HG02938 (cell line): ENCODE measurements at regions not wholly inside any gene's neighbourhood (a gene's known extent, or its start where the extent isn't known, plus 50 kb on each side); places are given as distances from the start of the nearest gene placed in this dataset.
"Not testable (repeated sequence)": the region's sequence is repeated elsewhere in the genome, so short reads cannot be mapped to it uniquely, and the experiment has no call there.

ENCODE experiments used
- ATAC-seq: cut with Tn5 transposase; IDR thresholded peaks from one replicate; pipeline ENCODE4 v1.9.1; 2021; ENCODE audit warnings: mild to moderate bottlenecking, moderate library complexity; ENCODE audit not compliant: unreplicated experiment

- no peak for ATAC-seq
Measured at GRCh38 chr5:96483878-96484277, 50.8 kb upstream of the PCSK1 start.

- no peak for ATAC-seq
Measured at GRCh38 chr5:96487859-96488258, 54.8 kb upstream of the PCSK1 start.

DNA sequence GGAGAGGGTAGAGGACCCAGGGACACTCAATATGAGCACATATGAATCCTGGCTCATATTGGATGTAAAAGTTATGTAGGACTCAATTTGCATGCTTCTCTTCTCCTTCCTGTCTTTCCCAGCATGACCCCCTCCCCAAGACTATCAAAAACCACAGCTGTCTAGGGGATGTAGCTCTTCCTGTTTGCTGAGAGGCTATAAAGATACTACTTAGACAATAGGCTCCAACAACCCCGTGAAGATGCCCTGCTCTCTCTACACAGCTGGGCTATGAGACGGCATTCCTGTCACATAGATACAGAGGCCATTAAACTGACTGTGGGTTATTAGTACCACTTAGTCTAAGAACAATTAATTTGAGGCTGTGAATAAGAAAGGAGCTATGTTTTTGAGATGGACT lies 56.5 kb upstream of the PCSK1 start:
- ATAC-seq, result no peak

DNA sequence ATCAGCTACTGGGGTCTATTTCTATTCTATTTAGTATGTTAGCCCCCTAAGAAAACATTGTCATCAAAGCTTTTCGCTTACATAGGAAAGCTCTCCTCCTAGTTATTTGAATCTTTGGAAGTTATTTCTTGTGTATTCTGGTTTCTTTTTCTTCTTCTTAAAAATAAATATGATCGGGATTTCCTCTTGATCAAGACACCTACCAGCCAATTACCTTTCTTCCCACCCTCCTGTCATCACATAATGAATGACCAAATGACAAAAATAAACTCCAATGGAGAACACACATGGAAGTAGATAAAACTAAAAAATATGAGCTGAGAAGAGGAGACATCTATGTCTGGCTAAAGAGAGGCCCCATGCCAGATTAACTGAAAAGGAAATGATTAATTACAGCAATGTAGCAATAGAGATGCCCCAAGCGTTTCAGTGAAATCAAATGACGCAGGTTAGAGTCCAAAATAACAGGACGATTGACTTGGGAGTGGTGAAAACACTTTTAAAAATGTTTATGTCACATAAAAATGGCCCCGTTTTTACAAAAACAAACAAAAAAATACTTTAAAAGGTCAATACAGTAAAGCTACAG lies 59.5 kb upstream of the PCSK1 start:
- no peak for ATAC-seq

- ATAC-seq, result no peak
Measured at GRCh38 chr5:96493219-96493790, 60.3 kb upstream of the PCSK1 start.

DNA sequence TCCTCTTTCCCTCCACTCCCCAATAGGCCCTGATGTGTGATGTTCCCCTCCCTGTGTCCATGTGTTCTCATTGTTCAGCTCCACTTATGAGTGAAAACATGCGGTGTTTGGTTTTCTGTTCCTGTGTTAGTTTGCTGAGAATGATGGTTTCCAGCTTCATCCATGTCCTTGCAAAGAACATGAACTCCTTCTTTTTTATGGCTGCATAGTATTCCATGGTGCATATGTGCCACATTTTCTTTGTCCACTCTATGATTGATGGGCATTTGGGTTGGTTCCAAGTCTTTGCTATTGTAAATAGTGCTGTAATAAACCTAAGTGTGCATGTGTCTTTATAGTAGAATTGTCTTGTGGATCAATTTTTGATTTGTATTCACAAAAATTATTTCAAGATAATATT lies 62.4 kb upstream of the PCSK1 start:
- not testable (repeated sequence) for ATAC-seq

- ATAC-seq, result not testable (repeated sequence)
Measured at GRCh38 chr5:96497027-96497426, 64.0 kb upstream of the PCSK1 start.

- no peak for ATAC-seq
Measured at GRCh38 chr5:96499753-96500345, 66.8 kb upstream of the PCSK1 start.

- no peak for ATAC-seq
Measured at GRCh38 chr5:96501991-96502646, 69.1 kb upstream of the PCSK1 start.

DNA sequence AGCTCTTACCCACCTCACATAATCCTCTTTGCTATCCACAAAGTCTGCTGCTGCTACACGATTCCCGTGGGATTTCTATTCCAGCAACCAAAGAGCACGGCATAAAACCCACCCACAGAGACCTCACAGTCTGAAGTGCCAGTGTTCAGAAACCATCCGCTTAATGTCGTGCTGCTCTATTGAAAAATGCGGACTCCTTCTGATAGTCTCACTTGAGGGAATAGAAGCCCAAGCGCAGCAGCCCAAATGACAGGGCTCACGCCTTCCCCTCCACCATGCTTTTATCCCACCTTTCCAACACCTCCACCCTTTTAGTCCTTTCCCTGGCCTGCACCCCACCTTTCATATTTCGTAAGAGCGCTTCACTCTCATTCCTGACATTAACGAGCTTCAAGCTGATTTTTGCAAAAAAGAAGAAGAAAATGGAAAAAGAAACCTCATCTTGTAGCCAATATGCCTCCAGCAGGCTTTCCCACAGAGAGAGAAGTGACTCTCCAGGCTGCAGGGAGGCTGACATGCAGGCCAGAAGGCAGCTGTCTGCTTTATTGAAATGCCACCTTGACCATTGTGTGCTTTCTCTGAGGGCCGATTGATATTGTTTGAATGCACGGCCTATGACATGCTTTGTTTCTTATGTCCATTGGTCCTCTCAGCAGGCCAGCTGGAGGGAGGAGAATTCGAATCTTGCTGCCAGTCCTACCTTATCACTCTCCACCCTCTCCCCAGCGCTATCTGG lies 70.6 kb upstream of the PCSK1 start:
- ATAC-seq, result no peak

DNA sequence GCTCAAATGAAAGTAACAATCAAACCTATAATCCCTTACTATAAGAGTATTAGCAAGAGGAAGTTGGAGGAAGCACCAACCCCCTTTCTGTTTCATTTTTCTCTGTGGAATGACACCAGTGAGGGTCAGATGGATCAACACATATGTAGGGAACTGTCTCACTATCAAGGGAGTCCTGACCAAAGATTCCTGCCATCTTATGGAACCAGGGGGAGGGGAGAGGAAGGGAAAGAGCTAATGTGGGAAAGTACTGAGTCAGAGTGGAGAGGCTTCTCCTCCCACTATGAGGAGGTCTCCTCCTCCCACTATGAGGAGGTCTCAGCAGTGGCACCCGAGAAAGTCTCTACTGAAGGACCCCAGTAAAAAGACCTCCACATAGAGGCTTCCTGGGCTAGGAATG lies 73.3 kb upstream of the PCSK1 start:
- no peak for ATAC-seq

DNA sequence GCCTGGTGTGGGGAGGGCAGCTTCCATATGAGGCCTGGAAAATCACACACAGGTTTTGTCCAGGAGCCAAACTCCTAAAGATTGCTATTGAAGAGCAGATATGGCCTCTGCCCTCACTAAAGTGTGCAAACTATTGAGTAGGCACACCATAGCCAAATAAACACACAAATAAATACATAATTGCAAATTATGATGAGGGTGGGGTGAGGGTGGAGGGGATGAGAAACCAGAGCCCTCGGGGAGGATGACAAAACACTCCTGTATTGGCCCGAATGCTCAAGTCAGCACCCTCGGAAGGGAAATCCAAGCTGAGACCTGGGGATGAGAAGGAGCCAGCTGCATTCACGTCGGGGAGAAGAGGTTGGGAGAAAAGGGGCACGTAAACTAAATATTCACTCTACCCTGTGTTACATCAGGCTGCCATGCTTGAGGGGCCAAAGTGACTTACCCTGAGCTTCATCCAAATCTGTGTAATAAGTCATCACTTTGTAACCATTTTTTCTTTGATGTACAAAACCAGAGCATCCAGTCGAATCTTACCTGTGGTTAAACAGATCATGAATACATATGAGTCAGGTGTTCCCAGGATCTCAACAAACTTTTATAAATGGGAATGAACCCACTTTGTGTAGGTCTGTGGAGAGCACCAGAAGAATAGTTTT lies 73.9 kb upstream of the PCSK1 start:
- ATAC-seq, result no peak

DNA sequence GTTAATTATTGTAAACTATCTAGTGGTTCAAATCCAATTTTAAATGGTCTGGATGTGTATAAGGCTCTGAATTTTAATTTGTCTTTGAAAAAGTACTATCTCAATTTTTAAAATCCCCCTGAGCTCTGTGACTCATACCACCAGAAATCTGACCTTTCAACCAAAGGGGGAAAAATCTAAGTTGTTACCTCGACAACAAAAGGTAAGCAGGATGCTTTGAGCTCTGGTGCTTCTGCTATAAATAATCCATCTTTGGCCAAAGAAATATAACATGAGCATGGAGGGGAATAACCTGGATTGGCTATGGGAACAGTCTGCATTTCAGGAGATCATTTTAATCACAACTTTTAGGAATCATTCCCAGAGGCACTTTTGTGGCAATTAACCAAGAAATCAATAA lies 76.3 kb upstream of the PCSK1 start:
- ATAC-seq, result no peak

GRCh38 chr5:96509721-96510350 lies 76.8 kb upstream of the PCSK1 start:
- ATAC-seq, result no peak

DNA sequence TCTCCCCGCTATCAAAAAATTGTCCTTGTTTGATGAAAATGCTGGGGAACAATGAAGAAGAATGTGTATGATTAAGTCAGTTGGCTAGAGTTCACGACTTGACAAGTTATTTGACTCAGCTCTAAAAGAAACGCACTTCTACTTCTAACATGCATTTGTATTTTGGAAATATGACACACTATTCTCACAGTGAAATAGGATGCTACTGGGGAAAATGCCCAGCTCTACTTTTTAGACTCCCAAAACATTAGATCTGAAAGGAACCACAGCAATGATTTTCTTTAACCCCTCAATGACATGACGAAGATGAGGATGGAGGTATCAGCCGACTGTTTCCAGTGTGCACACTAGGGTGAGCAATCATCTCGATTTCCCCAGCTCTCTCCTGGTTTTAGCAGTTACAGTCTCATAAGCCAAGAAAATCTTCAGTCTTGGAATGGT lies 83.6 kb upstream of the PCSK1 start:
- no peak for ATAC-seq

- ATAC-seq, result no peak
Measured at GRCh38 chr5:96517295-96517694, 84.2 kb upstream of the PCSK1 start.

DNA sequence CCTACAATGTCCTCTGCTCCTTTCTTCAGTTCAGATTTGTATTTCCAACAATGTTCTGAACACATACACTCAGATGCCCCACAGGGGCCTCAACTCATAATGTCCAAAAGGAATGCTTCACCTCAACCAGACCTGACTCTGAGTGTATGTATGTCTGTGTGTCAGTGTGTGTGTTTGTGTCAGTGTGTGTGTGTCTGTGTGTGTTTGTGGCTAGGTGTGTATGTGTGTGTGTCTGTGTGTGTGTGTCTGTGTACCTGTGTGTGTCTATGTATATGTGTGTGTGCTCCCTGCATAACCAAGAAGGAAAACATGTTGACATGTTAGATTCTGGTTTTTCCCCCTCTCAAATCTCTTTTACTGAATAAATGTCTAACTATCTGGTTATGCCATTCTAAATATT lies 87.3 kb upstream of the PCSK1 start:
- no peak for ATAC-seq

DNA sequence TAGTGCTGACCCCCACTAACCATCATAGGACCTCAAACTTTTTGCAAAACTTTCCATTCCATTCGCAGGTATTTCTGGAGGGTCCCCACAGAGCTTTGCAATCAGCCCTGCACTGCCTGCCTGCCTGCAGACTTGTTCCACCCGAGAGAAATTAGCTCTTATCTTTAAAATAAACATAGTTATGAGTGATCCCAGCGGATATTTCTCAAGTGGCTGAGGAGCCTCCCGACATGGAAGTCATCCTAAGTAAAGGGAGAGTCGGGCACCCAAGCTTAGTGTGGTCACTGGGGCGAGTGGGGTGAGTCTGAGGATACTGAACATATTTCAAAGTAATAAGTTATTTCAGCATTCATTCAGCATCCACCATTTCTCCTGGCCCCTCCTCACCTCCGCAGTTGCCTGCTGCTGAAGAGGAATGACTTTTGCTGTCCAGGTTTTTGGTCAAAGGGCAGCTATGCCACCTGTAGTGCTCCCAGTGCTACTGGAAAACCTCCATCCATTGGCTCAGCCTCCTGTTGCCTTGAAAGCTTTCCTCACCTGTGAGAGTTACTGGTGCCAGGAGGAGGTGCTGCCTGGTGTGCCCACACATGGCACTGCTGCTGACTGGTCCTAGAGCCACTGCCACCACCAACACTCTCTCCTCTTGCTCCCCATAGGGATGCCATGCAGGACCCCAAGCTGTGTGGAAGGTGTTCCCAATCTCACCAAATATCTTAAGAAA lies 89.7 kb upstream of the PCSK1 start:
- ATAC-seq, result no peak

GRCh38 chr5:96527768-96528661 lies 95.0 kb upstream of the PCSK1 start:
- no peak for ATAC-seq
